Endothelial cell of umbilical vein (primary cell): ENCODE measurements at regions not wholly inside any gene's neighbourhood (a gene's known extent, or its start where the extent isn't known, plus 50 kb on each side); places are given as distances from the start of the nearest gene placed in this dataset.

Source experiments
- BruUV-seq: library from RNA; stranded (reverse); fragments of 400-500 nt; replicated peaks from 2 replicates; lab custom pipeline; 2021; lab: Mats Ljungman, UMichigan
- CTCF ChIA-PET: fragments of 300-600, 350-600 bp; sonication (Branson Sonifier 250); formaldehyde crosslinking; loops from one replicate; lab custom pipeline; 2021; ENCODE audit warnings: antibody characterized with exemption, inconsistent platforms; lab: Charles Lee
- POLR2A ChIA-PET: fragments of 300-600, 350-600 bp; sonication (Branson Sonifier 250); formaldehyde crosslinking; loops from one replicate; lab custom pipeline; 2021; ENCODE audit warnings: antibody characterized with exemption, inconsistent platforms; lab: Charles Lee
- DNase-seq: peaks from one replicate; pipeline ENCODE4 v3.0.0-alpha.2; 2011; ENCODE audit warnings: low read depth, low spot score
- FAIRE-seq: peaks from 2 replicates; lab custom pipeline; 2011; peaks lifted over from hg19 to GRCh38; lab: Jason Lieb, UNC
- H2AFZ ChIP-seq: 2 replicates; pipeline ENCODE4 v1.6.0; 2012; ENCODE audit warnings: low read depth, low read length, control low read depth, inconsistent platforms
- H3K27ac ChIP-seq: 2 replicates; pipeline ENCODE4 v1.5.1; 2011; ENCODE audit warnings: low read depth, mild to moderate bottlenecking, control low read depth, low read length, moderate library complexity; ENCODE audit not compliant: insufficient read depth
- H3K27me3 ChIP-seq, 2 experiments: 2 replicates each; pipeline versions ENCODE4 v1.6.0 to v1.6.1; 2011; ENCODE audit warnings: low read length in 2 of 2, mixed read lengths in 1 of 2; ENCODE audit not compliant: control insufficient read depth in 2 of 2, insufficient read depth in 2 of 2
- H3K36me3 ChIP-seq, 2 experiments: 2 replicates in 1 of 2; 3 replicates in 1 of 2; pipeline ENCODE4 v1.5.1; 2011; ENCODE audit warnings: low read length in 2 of 2, mild to moderate bottlenecking in 1 of 2, moderate library complexity in 1 of 2; ENCODE audit not compliant: control insufficient read depth in 2 of 2, insufficient read depth in 2 of 2; ENCODE audit errors: extremely low read depth in 1 of 2
- H3K4me1 ChIP-seq: 3 replicates; pipeline ENCODE4 v1.5.1; 2011; ENCODE audit warnings: mild to moderate bottlenecking, low read length; ENCODE audit not compliant: control insufficient read depth, insufficient read depth; ENCODE audit errors: extremely low read depth
- H3K4me2 ChIP-seq: 2 replicates; pipeline ENCODE4 v1.6.1; 2011; ENCODE audit warnings: low read length, control low read depth, mixed read lengths; ENCODE audit not compliant: insufficient read depth
- H3K4me3 ChIP-seq, 3 experiments: fragments of 200-600 bp in 1 of 3; sonication (generic), shearing (Covaris generic) in 1 of 3; replicated peaks in 1 of 3; 2 replicates each; pipeline ENCODE4 v1.5.1; 2011 to 2016; ENCODE audit warnings: control low read depth in 3 of 3, low read length in 3 of 3, mild to moderate bottlenecking in 2 of 3, inconsistent platforms in 1 of 3, low read depth in 1 of 3, moderate library complexity in 1 of 3; ENCODE audit not compliant: insufficient read depth in 1 of 3
- H3K79me2 ChIP-seq: 2 replicates; pipeline ENCODE4 v1.6.0; 2012; ENCODE audit warnings: low read length, inconsistent platforms; ENCODE audit not compliant: control insufficient read depth, insufficient read depth
- H3K9ac ChIP-seq: replicated peaks from 2 replicates; pipeline ENCODE3; 2011; ENCODE audit warnings: low read length, control low read depth; ENCODE audit not compliant: insufficient read depth; ENCODE audit errors: extremely low read depth
- H3K9me1 ChIP-seq: replicated peaks from 3 replicates; pipeline ENCODE4 v1.6.0; 2011; ENCODE audit warnings: mild to moderate bottlenecking, low read length; ENCODE audit not compliant: control insufficient read depth, insufficient read depth; ENCODE audit errors: extremely low read depth
- H3K9me3 ChIP-seq: replicated peaks from 2 replicates; pipeline ENCODE4 v1.5.1; 2012; ENCODE audit warnings: low read length, inconsistent platforms; ENCODE audit not compliant: control insufficient read depth, insufficient read depth
- H4K20me1 ChIP-seq: replicated peaks from 2 replicates; pipeline ENCODE3; 2011; ENCODE audit warnings: mild to moderate bottlenecking, low read length; ENCODE audit not compliant: control insufficient read depth, insufficient read depth; ENCODE audit errors: extremely low read depth
- EZH2 ChIP-seq: IDR thresholded peaks from 2 replicates; pipeline ENCODE4 v1.6.1; 2012; ENCODE audit warnings: borderline replicate concordance, low read depth, mild to moderate bottlenecking, moderate library complexity, low read length, inconsistent platforms; ENCODE audit not compliant: severe bottlenecking
- FOS ChIP-seq: IDR thresholded peaks from 2 replicates; pipeline ENCODE4 v1.6.1; 2011; ENCODE audit warnings: mild to moderate bottlenecking, low read length, moderate library complexity, borderline replicate concordance; ENCODE audit not compliant: insufficient read depth
- GATA2 ChIP-seq: IDR thresholded peaks from 2 replicates; pipeline ENCODE4 v1.7.0; 2011; ENCODE audit warnings: low read depth, mild to moderate bottlenecking, moderate library complexity, mixed read lengths, low read length; ENCODE audit not compliant: insufficient read length, insufficient read depth
- JUN ChIP-seq: IDR thresholded peaks from 2 replicates; pipeline ENCODE4 v1.6.1; 2011; ENCODE audit warnings: borderline replicate concordance, low read depth; ENCODE audit not compliant: insufficient read length, insufficient read depth
- MAX ChIP-seq: IDR thresholded peaks from 2 replicates; pipeline ENCODE4 v1.6.1; 2011; ENCODE audit not compliant: insufficient read depth, insufficient read length
- MYC ChIP-seq: IDR thresholded peaks from one replicate; pipeline ENCODE4 v1.6.1; 2011; ENCODE audit warnings: mild to moderate bottlenecking, low read depth, low read length
- POLR2A ChIP-seq: IDR thresholded peaks from 2 replicates; pipeline ENCODE4 v1.6.1; 2012; ENCODE audit warnings: low read depth, mild to moderate bottlenecking, control low read depth, low read length
- POLR2AphosphoS5 ChIP-seq: IDR thresholded peaks from 2 replicates; pipeline ENCODE4 v1.6.1; 2012; ENCODE audit warnings: low read depth, mild to moderate bottlenecking, control low read depth, low read length, moderate library complexity; ENCODE audit not compliant: insufficient read depth
- dilution Hi-C: fragments of 300-500 bp; cut with MboI; formaldehyde crosslinking; loops from one replicate; pipeline ENCODE4 v1.15.0; 2019; ENCODE audit warnings: low sequenced_read_pairs; ENCODE audit not compliant: extremely low pct_ligation_motif_present
- intact Hi-C: fragments of 100-400 bp; cut with micrococcal nuclease; formaldehyde crosslinking; loops from one replicate; pipeline ENCODE4 v1.10.0; 2022
- TF ChIP-seq, protein P1 (sequence below), 2 donors: IDR thresholded peaks; 1 replicate in 1 of 2; 2 replicates in 1 of 2; pipeline ENCODE4 v1.5.1; 2011; ENCODE audit warnings: low read length in 2 of 2, mild to moderate bottlenecking in 2 of 2, moderate library complexity in 2 of 2, control low read depth in 1 of 2, inconsistent platforms in 1 of 2, low read depth in 1 of 2; ENCODE audit not compliant: insufficient read depth in 1 of 2; ENCODE audit errors: extremely low read depth in 1 of 2

DNA sequence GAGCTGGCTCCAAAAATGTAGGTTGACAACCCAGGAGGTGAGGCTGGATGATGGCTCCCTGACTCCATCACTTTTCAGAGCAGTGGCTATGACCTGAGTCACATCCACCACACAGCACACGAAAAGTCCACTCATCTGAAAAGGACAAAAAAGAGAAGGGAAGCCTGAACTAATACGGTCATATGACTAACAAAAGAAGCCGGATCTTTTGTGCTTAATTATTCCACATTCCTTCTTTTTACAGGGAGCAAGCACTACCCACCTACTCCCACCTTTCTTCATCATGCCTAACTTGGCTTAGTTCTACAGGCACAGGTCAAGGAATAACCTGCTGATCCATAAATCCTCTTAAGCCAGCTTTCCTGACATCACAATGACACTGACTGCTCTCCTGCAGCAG lies 601.3 kb upstream of the MIR17HG start:
- no peak for DNase-seq
- Histone ChIP-seq H3K4me1 (no peaks in the 10 kb centered on the region), H3K9me1 (no peaks in the 10 kb centered on the region), H3K79me2 (no peaks in the 10 kb centered on the region), H4K20me1 (no peaks in the 10 kb centered on the region), H3K27ac (no peak overlapping the region), H3K4me3 (no peak overlapping the region), H3K27me3 (no peaks in the 10 kb centered on the region), H3K36me3 (no peaks in the 10 kb centered on the region), H3K9me3 (peaks cover 1% of the 10 kb centered on the region), H3K9ac (no peak overlapping the region), H3K4me2 (no peak overlapping the region), H2AFZ (no peak overlapping the region)
- FAIRE-seq = no peak
- ChIA-PET CTCF (no interaction called here), POLR2A (no interaction called here)
- dilution Hi-C loops (no loop called here), intact Hi-C loops (no loop called here)
- BruUV-seq = no TSS peak
- no peak for TF ChIP-seq EZH2
- TF ChIP-seq, protein P1, sequence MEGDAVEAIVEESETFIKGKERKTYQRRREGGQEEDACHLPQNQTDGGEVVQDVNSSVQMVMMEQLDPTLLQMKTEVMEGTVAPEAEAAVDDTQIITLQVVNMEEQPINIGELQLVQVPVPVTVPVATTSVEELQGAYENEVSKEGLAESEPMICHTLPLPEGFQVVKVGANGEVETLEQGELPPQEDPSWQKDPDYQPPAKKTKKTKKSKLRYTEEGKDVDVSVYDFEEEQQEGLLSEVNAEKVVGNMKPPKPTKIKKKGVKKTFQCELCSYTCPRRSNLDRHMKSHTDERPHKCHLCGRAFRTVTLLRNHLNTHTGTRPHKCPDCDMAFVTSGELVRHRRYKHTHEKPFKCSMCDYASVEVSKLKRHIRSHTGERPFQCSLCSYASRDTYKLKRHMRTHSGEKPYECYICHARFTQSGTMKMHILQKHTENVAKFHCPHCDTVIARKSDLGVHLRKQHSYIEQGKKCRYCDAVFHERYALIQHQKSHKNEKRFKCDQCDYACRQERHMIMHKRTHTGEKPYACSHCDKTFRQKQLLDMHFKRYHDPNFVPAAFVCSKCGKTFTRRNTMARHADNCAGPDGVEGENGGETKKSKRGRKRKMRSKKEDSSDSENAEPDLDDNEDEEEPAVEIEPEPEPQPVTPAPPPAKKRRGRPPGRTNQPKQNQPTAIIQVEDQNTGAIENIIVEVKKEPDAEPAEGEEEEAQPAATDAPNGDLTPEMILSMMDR (IDR thresholded peaks at IDR 0.05; ENCODE audit: extremely low read depth in 1 of 2, insufficient read depth in 1 of 2, low read depth in 1 of 2, low read length in 2 of 2) = no peak
- TF ChIP-seq POLR2A = no peak
- TF ChIP-seq GATA2 = no peak
- TF ChIP-seq POLR2AphosphoS5 = no peak
- TF ChIP-seq MYC = no peak
- no peak for TF ChIP-seq JUN
- no peak for TF ChIP-seq FOS
- no peak for TF ChIP-seq MAX
